PFSK-1 (cell line): ENCODE measurements at regions not wholly inside any gene's neighbourhood (a gene's known extent, or its start where the extent isn't known, plus 50 kb on each side); places are given as distances from the start of the nearest gene placed in this dataset.

Source experiments
- FOXP2 ChIP-seq: optimal IDR thresholded peaks from 2 replicates; pipeline ENCODE3; 2011; ENCODE audit warnings: borderline replicate concordance, control low read depth, inconsistent platforms; ENCODE audit not compliant: insufficient read depth; ENCODE audit errors: extremely low read length, extremely low read depth
- POLR2AphosphoS5 ChIP-seq: IDR thresholded peaks from 2 replicates; pipeline ENCODE4 v1.6.1; 2012; ENCODE audit warnings: low read depth, mild to moderate bottlenecking, control low read depth, low read length, moderate library complexity
- REST ChIP-seq, 2 experiments: IDR thresholded peaks; 2 replicates each; pipeline versions ENCODE4 v1.6.1 to v1.8.0; 2011 to 2012; ENCODE audit warnings: low read depth in 2 of 2, low read length in 2 of 2, control low read depth in 1 of 2, inconsistent platforms in 1 of 2, mild to moderate bottlenecking in 1 of 2, moderate library complexity in 1 of 2; ENCODE audit not compliant: insufficient read depth in 1 of 2
- SIN3A ChIP-seq: IDR thresholded peaks from 2 replicates; pipeline ENCODE4 v1.6.1; 2012; ENCODE audit warnings: mild to moderate bottlenecking, low read length, moderate library complexity, borderline replicate concordance; ENCODE audit not compliant: insufficient read depth

GRCh38 chr17:69677130-69677529, 262.6 kb downstream of the MAP2K6 start:
- no peak for TF ChIP-seq POLR2AphosphoS5
- TF ChIP-seq REST (IDR thresholded peaks at IDR 0.05; ENCODE audit: insufficient read depth in 1 of 2, low read depth in 2 of 2, low read length in 2 of 2), result no peak
- TF ChIP-seq SIN3A, result no peak
- no peak for TF ChIP-seq FOXP2
